Choroid plexus epithelial cell (primary cell): ENCODE measurements at regions not wholly inside any gene's neighbourhood (a gene's known extent, or its start where the extent isn't known, plus 50 kb on each side); places are given as distances from the start of the nearest gene placed in this dataset.

Experiments
- DNase-seq: peaks from one replicate; pipeline ENCODE4 v3.0.0-alpha.2; 2010; ENCODE audit warnings: low read depth
- H3K4me3 ChIP-seq: 2 replicates; pipeline ENCODE4 v1.5.1; 2011; ENCODE audit warnings: low read depth, mild to moderate bottlenecking, control low read depth, low read length, moderate library complexity
- CTCF ChIP-seq: conservative IDR thresholded peaks from 2 replicates; pipeline ENCODE4 v1.5.1; 2011; ENCODE audit warnings: low read depth, mild to moderate bottlenecking, control low read depth, inconsistent platforms, low read length, moderate library complexity

GRCh38 chr22:27635435-27635834 is 166.1 kb downstream of the MN1 start:
- no peak overlapping the region for H3K4me3 ChIP-seq
- no peak for DNase-seq
- no peak for TF ChIP-seq CTCF

DNA sequence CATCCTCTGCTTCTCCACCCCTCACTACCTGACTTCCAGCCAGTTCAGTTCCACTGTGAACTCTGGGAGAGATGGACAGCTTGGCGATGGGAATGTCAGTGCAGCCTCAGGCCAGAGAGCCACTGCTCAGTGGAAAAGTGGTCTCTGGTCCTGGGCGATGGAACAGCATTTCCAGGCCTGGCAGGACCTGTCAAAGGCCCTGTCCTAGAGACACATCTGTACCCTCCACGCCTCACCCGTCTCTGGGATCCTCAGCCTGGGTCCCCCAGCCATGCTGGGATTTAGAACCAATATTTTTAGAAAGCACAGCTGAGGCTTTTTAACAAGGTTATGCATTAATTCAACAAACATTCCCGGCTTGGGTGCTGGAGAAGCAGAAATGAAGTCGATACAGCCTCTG is 165.7 kb downstream of the MN1 start:
- no peak for TF ChIP-seq CTCF
- H3K4me3 ChIP-seq = no peak overlapping the region
- DNase-seq = no peak

GRCh38 chr22:27636716-27637508 is 164.6 kb downstream of the MN1 start:
- DNase-seq = no peak
- H3K4me3 ChIP-seq = no peak overlapping the region
- TF ChIP-seq CTCF = no peak

DNA sequence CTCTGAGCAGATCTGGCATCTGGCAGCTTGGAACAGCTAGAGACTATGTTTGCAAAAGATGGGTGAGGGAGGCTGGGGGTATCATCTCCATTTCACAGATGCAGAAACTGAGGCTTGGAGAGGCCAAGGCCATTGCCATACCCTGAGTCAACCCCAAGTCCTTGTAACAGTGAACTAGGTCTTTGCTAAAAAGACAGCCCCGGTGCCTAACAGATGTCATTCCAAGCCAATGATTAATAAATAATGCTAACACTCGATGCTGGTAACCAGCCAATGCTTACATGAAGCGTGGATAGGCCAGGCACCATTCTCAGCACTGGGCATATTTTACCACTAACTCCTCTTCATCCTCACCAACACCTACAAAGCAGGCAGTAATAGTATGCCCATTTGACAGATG is 164.0 kb downstream of the MN1 start:
- no peak overlapping the region for H3K4me3 ChIP-seq
- TF ChIP-seq CTCF = no peak
- peak; percentile 61 for DNase-seq

DNA sequence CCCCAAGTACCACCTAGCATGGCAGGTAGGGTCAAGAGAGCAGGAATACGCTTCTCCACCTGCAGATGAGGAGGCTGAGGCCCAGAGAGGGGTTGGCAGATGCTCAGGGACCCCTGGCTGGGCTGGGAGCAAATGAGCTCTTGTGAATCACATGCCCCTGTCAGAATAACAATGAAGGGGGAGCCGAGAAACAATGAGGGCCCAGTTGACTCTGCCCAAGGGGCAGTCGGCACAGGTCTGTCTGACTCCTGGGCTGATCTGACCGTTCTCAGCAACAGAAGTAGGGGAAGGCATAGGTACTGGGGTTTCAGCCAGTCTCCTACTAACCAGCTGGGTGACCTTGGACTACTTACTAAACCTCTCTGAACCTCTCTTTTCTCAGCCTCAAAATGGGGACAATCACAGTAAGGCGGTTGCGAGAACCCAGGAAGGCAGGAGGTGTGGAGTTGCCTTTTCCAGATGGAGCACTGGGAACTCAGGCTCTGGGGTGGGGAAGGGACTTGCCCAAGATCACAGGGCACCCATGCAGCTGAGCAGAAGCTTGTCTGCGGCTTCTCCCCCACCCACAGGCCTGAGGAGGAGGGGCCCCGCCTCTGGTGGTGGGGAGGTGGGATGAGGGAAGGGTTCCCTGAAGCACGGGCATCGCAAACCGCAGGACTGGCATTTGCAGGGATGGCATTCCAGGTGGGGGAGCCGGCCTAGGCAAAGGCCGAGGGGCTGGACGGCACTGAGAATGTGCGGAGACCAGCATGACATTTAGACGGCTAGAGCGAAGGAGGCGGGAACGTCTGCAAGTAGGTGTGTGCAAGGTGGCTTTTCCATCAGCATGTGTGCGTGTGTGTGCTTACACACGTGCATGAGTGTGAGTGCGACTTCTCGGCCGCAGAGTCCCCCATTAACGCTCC is 163.0 kb downstream of the MN1 start:
- TF ChIP-seq CTCF = no peak
- no peak overlapping the region for H3K4me3 ChIP-seq
- DNase-seq = no peak

- no peak for TF ChIP-seq CTCF
- no peak overlapping the region for H3K4me3 ChIP-seq
- DNase-seq = no peak
These were observed 162.1 kb downstream of the MN1 start for GRCh38 chr22:27639248-27640086.
